ENCODE measurements at regions not wholly inside any gene's neighbourhood (a gene's known extent, or its start where the extent isn't known, plus 50 kb on each side); places are given as distances from the start of the nearest gene placed in this dataset.

GRCh38 chr17:13222975-13223374 lies 205.1 kb upstream of the ELAC2 start:
- no peak overlapping the region for H2BK15ac ChIP-seq (ENCODE audit: low read length)
- H2AFZ ChIP-seq (ENCODE audit: low read length) = no peak overlapping the region
- H3K27me3 ChIP-seq (replicated peaks in 1 of 4; ENCODE audit: control insufficient read depth in 3 of 4, extremely low read depth in 1 of 4, insufficient read depth in 3 of 4, low read length in 3 of 4) = no peaks in the 10 kb centered on the region
- no peaks in the 10 kb centered on the region for H3K9me3 ChIP-seq (ENCODE audit: insufficient read depth in 2 of 2, low read depth in 1 of 2, low read length in 1 of 2)
- POLR2A ChIA-PET (ENCODE audit: partially characterized antibody) = no interaction called here
- no peak overlapping the region for H3K56ac ChIP-seq (replicated peaks; ENCODE audit: insufficient read length, low read depth, low read length)
- no peak overlapping the region for H2BK20ac ChIP-seq (ENCODE audit: low read length)
- no peaks in the 10 kb centered on the region for H3K23me2 ChIP-seq (ENCODE audit: low read depth, low read length)
- H4K20me1 ChIP-seq (replicated peaks in 1 of 2; ENCODE audit: control insufficient read depth in 1 of 2, insufficient read depth in 2 of 2, low read length in 2 of 2) = no peaks in the 10 kb centered on the region
- no peaks in the 10 kb centered on the region for H3K79me2 ChIP-seq (ENCODE audit: control insufficient read depth in 1 of 2, insufficient read depth in 2 of 2, low read length in 2 of 2)
- H4K8ac ChIP-seq (ENCODE audit: extremely low read depth, insufficient read depth, low read length) = no peak overlapping the region
- H3K27ac ChIP-seq (ENCODE audit: low read depth, low read length) = no peak overlapping the region
- no peak overlapping the region for H2BK5ac ChIP-seq (ENCODE audit: low read depth, low read length)
- no peaks in the 10 kb centered on the region for H3K79me1 ChIP-seq (ENCODE audit: low read depth, low read length)
- H3K18ac ChIP-seq (ENCODE audit: extremely low read depth, low read length) = no peak overlapping the region
- no peak overlapping the region; a peak in 2 of 7 replicates for H3K9ac ChIP-seq (replicated peaks in 1 of 4; ENCODE audit: extremely low read depth in 1 of 4, low read depth in 3 of 4, low read length in 3 of 4)
- H3K4me3 ChIP-seq (ENCODE audit: extremely low read depth in 1 of 4, insufficient read depth in 2 of 4, low read depth in 3 of 4, low read length in 4 of 4) = no peak overlapping the region
- H3K23ac ChIP-seq (ENCODE audit: insufficient read length) = no peak overlapping the region
- H3K4ac ChIP-seq (replicated peaks; ENCODE audit: insufficient read length, low read depth, low read length) = no peak overlapping the region
- H4K91ac ChIP-seq (replicated peaks; ENCODE audit: insufficient read length, low read length) = no peak overlapping the region
- H2BK12ac ChIP-seq (ENCODE audit: low read depth, low read length) = no peak overlapping the region
- no peak overlapping the region for H2AK5ac ChIP-seq (ENCODE audit: low read depth, low read length)
- FAIRE-seq = no peak
- no peak for DNase-seq (ENCODE audit: low read depth in 1 of 2, low spot score in 2 of 2)
- no peak overlapping the region for H4K5ac ChIP-seq (ENCODE audit: insufficient read length, low read depth, low read length)
- CTCF ChIA-PET (ENCODE audit: partially characterized antibody) = no interaction called here
- no peak for TF ChIP-seq KDM5A (IDR thresholded peaks at IDR 0.05; ENCODE audit: low read length)
- no peak for TF ChIP-seq TAF1 (IDR thresholded peaks at IDR 0.05; ENCODE audit: low read depth, low read length)
- TF ChIP-seq TEAD4 (IDR thresholded peaks at IDR 0.05; ENCODE audit: low read depth, low read length) = no peak
- H3K14ac ChIP-seq (ENCODE audit: insufficient read length) = no peak overlapping the region
- no peak overlapping the region for H3K4me2 ChIP-seq (ENCODE audit: insufficient read depth in 1 of 2, low read depth in 2 of 2, low read length in 2 of 2)
- no peak overlapping the region for H2BK120ac ChIP-seq (replicated peaks; ENCODE audit: low read depth, low read length)
- 92% methylated on average over 4 of the region's 4 CpGs; no CpG with 5 or more reads in 1 of the 2 experiments for WGBS, 2 experiments (ENCODE audit: extremely low coverage in 1 of 2, insufficient coverage in 1 of 2, insufficient read length in 1 of 2, insufficient replicate concordance in 2 of 2, low coverage in 1 of 2, low lambda C conversion rate in 2 of 2, missing lambda C conversion rate in 1 of 2)
- no peaks in the 10 kb centered on the region for H3K36me3 ChIP-seq (ENCODE audit: control insufficient read depth in 2 of 4, insufficient read depth in 4 of 4, low read length in 3 of 4)
- no peaks in the 10 kb centered on the region for H3K4me1 ChIP-seq (replicated peaks in 1 of 4; ENCODE audit: control insufficient read depth in 3 of 4, insufficient read depth in 4 of 4, low read length in 3 of 4)
